ENCODE measurements at regions not wholly inside any gene's neighbourhood (a gene's known extent, or its start where the extent isn't known, plus 50 kb on each side); places are given as distances from the start of the nearest gene placed in this dataset.
"Not testable (repeated sequence)": the region's sequence is repeated elsewhere in the genome, so short reads cannot be mapped to it uniquely, and the experiment has no call there.

- DNase-seq, result no peak
Observed at GRCh38 chr12:16807731-16808130, 201.8 kb upstream of the LMO3 start.

GRCh38 chr12:16796168-16796567 is 190.2 kb upstream of the LMO3 start:
- no peak for DNase-seq

GRCh38 chr12:16789204-16789790 is 183.3 kb upstream of the LMO3 start:
- no peak for DNase-seq

GRCh38 chr12:16788506-16789203 is 182.7 kb upstream of the LMO3 start:
- DNase-seq, result no peak

- no peak for DNase-seq
Observed at GRCh38 chr12:16785953-16786352, 180.0 kb upstream of the LMO3 start.

GRCh38 chr12:16785524-16785923 is 179.6 kb upstream of the LMO3 start:
- DNase-seq, result no peak

GRCh38 chr12:16769129-16769528 is 163.2 kb upstream of the LMO3 start:
- not testable (repeated sequence) for DNase-seq

- no peak for DNase-seq
Observed at GRCh38 chr12:16766736-16767135, 160.8 kb upstream of the LMO3 start.

- DNase-seq, result no peak
Observed at GRCh38 chr12:16763901-16764300, 157.9 kb upstream of the LMO3 start.

GRCh38 chr12:16756833-16757555 is 151.0 kb upstream of the LMO3 start:
- DNase-seq, result no peak

GRCh38 chr12:16730772-16731171 is 124.8 kb upstream of the LMO3 start:
- DNase-seq, result no peak

GRCh38 chr12:16726879-16727278 is 120.9 kb upstream of the LMO3 start:
- DNase-seq, result no peak

GRCh38 chr12:16719713-16720416 is 113.9 kb upstream of the LMO3 start:
- no peak for DNase-seq

GRCh38 chr12:16716928-16717327 is 111.0 kb upstream of the LMO3 start:
- no peak for DNase-seq

- no peak for DNase-seq
Observed at GRCh38 chr12:16692099-16692498, 86.1 kb upstream of the LMO3 start.

GRCh38 chr12:16691624-16692023 is 85.7 kb upstream of the LMO3 start:
- DNase-seq, result no peak

- DNase-seq, result no peak
Observed at GRCh38 chr12:16688200-16688599, 82.2 kb upstream of the LMO3 start.

GRCh38 chr12:16685107-16685506 is 79.1 kb upstream of the LMO3 start:
- no peak for DNase-seq

GRCh38 chr12:16681196-16681595 is 75.2 kb upstream of the LMO3 start:
- DNase-seq, result no peak

GRCh38 chr12:16675438-16675837 is 69.5 kb upstream of the LMO3 start:
- no peak for DNase-seq

GRCh38 chr12:16674885-16675284 is 68.9 kb upstream of the LMO3 start:
- no peak for DNase-seq

GRCh38 chr12:16670456-16671050 is 64.6 kb upstream of the LMO3 start:
- DNase-seq, result no peak

GRCh38 chr12:16669756-16670155 is 63.8 kb upstream of the LMO3 start:
- DNase-seq, result no peak

All from NCI-H526 (cell line).